Lower leg skin (tissue), 3 donors: ENCODE measurements at regions not wholly inside any gene's neighbourhood (a gene's known extent, or its start where the extent isn't known, plus 50 kb on each side); places are given as distances from the start of the nearest gene placed in this dataset.

Experiments used
- POLR2A ChIP-seq, 2 donors: fragments of 450-650 bp; IDR thresholded peaks; one replicate each; pipeline ENCODE4 v1.6.1; 2016 to 2017; ENCODE audit warnings: antibody characterized with exemption in 2 of 2, mild to moderate bottlenecking in 1 of 2, moderate library complexity in 1 of 2
- TF ChIP-seq, protein P1 (sequence below), 3 donors: fragments of 450-650 bp; IDR thresholded peaks; one replicate each; pipeline ENCODE4 v1.5.1; 2016; ENCODE audit warnings: antibody characterized with exemption in 3 of 3, mild to moderate bottlenecking in 3 of 3, moderate library complexity in 2 of 3

DNA sequence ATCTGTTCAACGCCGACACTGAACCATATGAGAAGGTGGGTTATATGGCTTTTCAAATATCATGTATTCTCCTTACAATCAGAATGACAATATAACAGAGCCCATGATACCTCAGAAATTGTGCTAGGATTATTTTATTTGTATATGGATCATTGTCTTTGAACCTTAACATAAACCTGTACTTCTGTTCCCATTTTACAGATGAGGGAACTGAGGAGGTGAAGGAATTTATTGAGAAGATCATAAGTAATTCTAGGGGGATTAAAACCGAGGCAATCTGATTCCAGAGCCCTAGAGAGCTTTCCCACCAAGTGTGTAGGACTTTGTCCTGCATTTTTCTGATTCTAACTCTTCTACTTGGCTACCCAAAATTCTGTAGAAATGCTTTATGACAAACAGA, 279.8 kb upstream of the FANCL start:
- no peak for TF ChIP-seq POLR2A (IDR thresholded peaks at IDR 0.05)
- TF ChIP-seq, protein P1, sequence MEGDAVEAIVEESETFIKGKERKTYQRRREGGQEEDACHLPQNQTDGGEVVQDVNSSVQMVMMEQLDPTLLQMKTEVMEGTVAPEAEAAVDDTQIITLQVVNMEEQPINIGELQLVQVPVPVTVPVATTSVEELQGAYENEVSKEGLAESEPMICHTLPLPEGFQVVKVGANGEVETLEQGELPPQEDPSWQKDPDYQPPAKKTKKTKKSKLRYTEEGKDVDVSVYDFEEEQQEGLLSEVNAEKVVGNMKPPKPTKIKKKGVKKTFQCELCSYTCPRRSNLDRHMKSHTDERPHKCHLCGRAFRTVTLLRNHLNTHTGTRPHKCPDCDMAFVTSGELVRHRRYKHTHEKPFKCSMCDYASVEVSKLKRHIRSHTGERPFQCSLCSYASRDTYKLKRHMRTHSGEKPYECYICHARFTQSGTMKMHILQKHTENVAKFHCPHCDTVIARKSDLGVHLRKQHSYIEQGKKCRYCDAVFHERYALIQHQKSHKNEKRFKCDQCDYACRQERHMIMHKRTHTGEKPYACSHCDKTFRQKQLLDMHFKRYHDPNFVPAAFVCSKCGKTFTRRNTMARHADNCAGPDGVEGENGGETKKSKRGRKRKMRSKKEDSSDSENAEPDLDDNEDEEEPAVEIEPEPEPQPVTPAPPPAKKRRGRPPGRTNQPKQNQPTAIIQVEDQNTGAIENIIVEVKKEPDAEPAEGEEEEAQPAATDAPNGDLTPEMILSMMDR (IDR thresholded peaks at IDR 0.05), result no peak
